K562 (cell line): ENCODE measurements at regions not wholly inside any gene's neighbourhood (a gene's known extent, or its start where the extent isn't known, plus 50 kb on each side); places are given as distances from the start of the nearest gene placed in this dataset.

Experiments used
- ATF7 ChIP-seq: fragments of 450-650 bp; IDR thresholded peaks from 2 replicates; pipeline ENCODE4 v1.7.1; 2014; ENCODE audit warnings: mild to moderate bottlenecking, moderate library complexity
- E2F6 ChIP-seq, 2 experiments: IDR thresholded peaks; 2 replicates each; pipeline ENCODE4 v1.6.1; 2011; ENCODE audit warnings: borderline replicate concordance in 1 of 2, control low read depth in 1 of 2, low read depth in 1 of 2, low read length in 1 of 2, mild to moderate bottlenecking in 1 of 2, mixed read lengths in 1 of 2, moderate library complexity in 1 of 2; ENCODE audit not compliant: insufficient read depth in 1 of 2, insufficient read length in 1 of 2, poor library complexity in 1 of 2, severe bottlenecking in 1 of 2; ENCODE audit errors: extremely low read depth in 1 of 2
- ELK1 ChIP-seq: sonication (generic); formaldehyde crosslinking; IDR thresholded peaks from 2 replicates; pipeline ENCODE4 v1.8.1; 2022; ENCODE audit warnings: missing genetic modification reagents
- ESRRA ChIP-seq: fragments of 450-650 bp; IDR thresholded peaks from 2 replicates; pipeline ENCODE4 v1.6.1; 2014; ENCODE audit warnings: low read depth, mild to moderate bottlenecking, moderate library complexity, borderline replicate concordance
- FOXM1 ChIP-seq, 2 experiments: fragments of 450-650 bp in 1 of 2; sonication (generic) in 1 of 2; formaldehyde crosslinking in 1 of 2; IDR thresholded peaks; 2 replicates each; pipeline versions ENCODE4 v1.6.1 to v1.9.0; 2017 to 2022; ENCODE audit warnings: low read depth in 2 of 2, mild to moderate bottlenecking in 2 of 2, missing genetic modification reagents in 1 of 2, moderate library complexity in 1 of 2
- MEF2D ChIP-seq: conservative IDR thresholded peaks from 2 replicates; pipeline ENCODE4 v1.6.1; 2016; ENCODE audit warnings: low read depth, missing genetic modification characterization, missing compliant biosample characterization
- MITF ChIP-seq: IDR thresholded peaks from 2 replicates; pipeline ENCODE4 v1.6.1; 2014; ENCODE audit warnings: antibody characterized with exemption
- NR2C2 ChIP-seq, 2 experiments: fragments of 200-800 bp in 1 of 2; sonication (Bioruptor generic) in 1 of 2; sonication (generic) in 1 of 2; formaldehyde crosslinking in 1 of 2; IDR thresholded peaks; 2 replicates each; pipeline versions ENCODE4 v1.6.1 to v1.8.0; 2016 to 2022; ENCODE audit warnings: mild to moderate bottlenecking in 1 of 2, missing compliant biosample characterization in 1 of 2, missing genetic modification characterization in 1 of 2, missing genetic modification reagents in 1 of 2
- PHF21A ChIP-seq: fragments of 450-650 bp; IDR thresholded peaks from 2 replicates; pipeline ENCODE4 v1.6.1; 2017; ENCODE audit warnings: low read depth, borderline replicate concordance
- SIN3A ChIP-seq, 2 experiments: fragments of 150-350 bp in 1 of 2; IDR thresholded peaks; 2 replicates each; pipeline ENCODE4 v1.6.1; 2011 to 2016; ENCODE audit warnings: borderline replicate concordance in 2 of 2, low read depth in 2 of 2, low read length in 2 of 2, mild to moderate bottlenecking in 2 of 2, moderate library complexity in 2 of 2; ENCODE audit not compliant: control insufficient read depth in 1 of 2
- ZNF280A ChIP-seq: fragments of 450-650 bp; IDR thresholded peaks from 2 replicates; pipeline ENCODE4 v1.6.1; 2018; ENCODE audit warnings: mild to moderate bottlenecking, low read depth; ENCODE audit not compliant: partially characterized antibody
- ZNF318 ChIP-seq, 2 experiments: fragments of 450-650 bp; IDR thresholded peaks; 2 replicates each; pipeline ENCODE4 v1.6.1; 2016; ENCODE audit warnings: mild to moderate bottlenecking in 2 of 2, borderline replicate concordance in 1 of 2, low read depth in 1 of 2, moderate library complexity in 1 of 2
- TF ChIP-seq, protein P1 (sequence below), 3 experiments: IDR thresholded peaks in 2 of 3; conservative IDR thresholded peaks in 1 of 3; 2 replicates each; pipeline ENCODE4 v1.5.1; 2011 to 2012; ENCODE audit warnings: low read length in 3 of 3, mild to moderate bottlenecking in 3 of 3, control low read depth in 2 of 3, improper control_type of control experiment in 1 of 3, inconsistent platforms in 1 of 3, low read depth in 1 of 3, mixed read lengths in 1 of 3, moderate library complexity in 1 of 3; ENCODE audit not compliant: insufficient read depth in 2 of 3
- TF ChIP-seq, protein P2 (sequence below): sonication (generic); formaldehyde crosslinking; IDR thresholded peaks from 2 replicates; pipeline ENCODE4 v1.8.1; 2023; ENCODE audit warnings: mild to moderate bottlenecking, missing genetic modification reagents

GRCh38 chr5:173456181-173456580 is 128.0 kb upstream of the STC2 start:
- TF ChIP-seq, protein P1, sequence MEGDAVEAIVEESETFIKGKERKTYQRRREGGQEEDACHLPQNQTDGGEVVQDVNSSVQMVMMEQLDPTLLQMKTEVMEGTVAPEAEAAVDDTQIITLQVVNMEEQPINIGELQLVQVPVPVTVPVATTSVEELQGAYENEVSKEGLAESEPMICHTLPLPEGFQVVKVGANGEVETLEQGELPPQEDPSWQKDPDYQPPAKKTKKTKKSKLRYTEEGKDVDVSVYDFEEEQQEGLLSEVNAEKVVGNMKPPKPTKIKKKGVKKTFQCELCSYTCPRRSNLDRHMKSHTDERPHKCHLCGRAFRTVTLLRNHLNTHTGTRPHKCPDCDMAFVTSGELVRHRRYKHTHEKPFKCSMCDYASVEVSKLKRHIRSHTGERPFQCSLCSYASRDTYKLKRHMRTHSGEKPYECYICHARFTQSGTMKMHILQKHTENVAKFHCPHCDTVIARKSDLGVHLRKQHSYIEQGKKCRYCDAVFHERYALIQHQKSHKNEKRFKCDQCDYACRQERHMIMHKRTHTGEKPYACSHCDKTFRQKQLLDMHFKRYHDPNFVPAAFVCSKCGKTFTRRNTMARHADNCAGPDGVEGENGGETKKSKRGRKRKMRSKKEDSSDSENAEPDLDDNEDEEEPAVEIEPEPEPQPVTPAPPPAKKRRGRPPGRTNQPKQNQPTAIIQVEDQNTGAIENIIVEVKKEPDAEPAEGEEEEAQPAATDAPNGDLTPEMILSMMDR (IDR thresholded peaks at IDR 0.05 in 2 of 3, conservative IDR thresholded peaks at IDR 0.05 in 1 of 3; ENCODE audit: insufficient read depth in 2 of 3, low read depth in 1 of 3, low read length in 3 of 3) = no peak
- TF ChIP-seq, protein P2, sequence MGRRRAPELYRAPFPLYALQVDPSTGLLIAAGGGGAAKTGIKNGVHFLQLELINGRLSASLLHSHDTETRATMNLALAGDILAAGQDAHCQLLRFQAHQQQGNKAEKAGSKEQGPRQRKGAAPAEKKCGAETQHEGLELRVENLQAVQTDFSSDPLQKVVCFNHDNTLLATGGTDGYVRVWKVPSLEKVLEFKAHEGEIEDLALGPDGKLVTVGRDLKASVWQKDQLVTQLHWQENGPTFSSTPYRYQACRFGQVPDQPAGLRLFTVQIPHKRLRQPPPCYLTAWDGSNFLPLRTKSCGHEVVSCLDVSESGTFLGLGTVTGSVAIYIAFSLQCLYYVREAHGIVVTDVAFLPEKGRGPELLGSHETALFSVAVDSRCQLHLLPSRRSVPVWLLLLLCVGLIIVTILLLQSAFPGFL (CRISPR knock-in tag) = no peak
- TF ChIP-seq ZNF280A = no peak
- TF ChIP-seq ZNF318 (IDR thresholded peaks at IDR 0.05; ENCODE audit: borderline replicate concordance in 1 of 2, low read depth in 1 of 2) = no peak
- TF ChIP-seq FOXM1 (IDR thresholded peaks at IDR 0.05; ENCODE audit: low read depth) = no peak
- TF ChIP-seq FOXM1 (CRISPR knock-in tag; IDR thresholded peaks at IDR 0.05; ENCODE audit: low read depth) = no peak
- TF ChIP-seq PHF21A = no peak
- TF ChIP-seq NR2C2 (CRISPR knock-in tag; IDR thresholded peaks at IDR 0.05) = no peak
- no peak for TF ChIP-seq NR2C2 (tag; IDR thresholded peaks at IDR 0.05)
- TF ChIP-seq MITF = no peak
- no peak for TF ChIP-seq ATF7
- no peak for TF ChIP-seq ELK1 (CRISPR knock-in tag)
- no peak for TF ChIP-seq E2F6 (IDR thresholded peaks at IDR 0.05; ENCODE audit: borderline replicate concordance in 1 of 2, extremely low read depth in 1 of 2, insufficient read depth in 1 of 2, insufficient read length in 1 of 2, low read depth in 1 of 2, low read length in 1 of 2, poor library complexity in 1 of 2, severe bottlenecking in 1 of 2)
- TF ChIP-seq ESRRA = no peak
- no peak for TF ChIP-seq SIN3A (IDR thresholded peaks at IDR 0.05; ENCODE audit: borderline replicate concordance in 2 of 2, control insufficient read depth in 1 of 2, low read depth in 2 of 2, low read length in 2 of 2)
- no peak for TF ChIP-seq MEF2D (tag)
